NCI-H510A treated with DMSO at 0.1 percent for 48 hours (cell line): ENCODE measurements at regions not wholly inside any gene's neighbourhood (a gene's known extent, or its start where the extent isn't known, plus 50 kb on each side); places are given as distances from the start of the nearest gene placed in this dataset.
A peak's percentile ranks its signal among the peaks of the same experiment; 100 is the strongest.

Experiments
- DNase-seq: peaks from one replicate; lab custom pipeline; 2025; lab: John Stamatoyannopoulos, UW

DNA sequence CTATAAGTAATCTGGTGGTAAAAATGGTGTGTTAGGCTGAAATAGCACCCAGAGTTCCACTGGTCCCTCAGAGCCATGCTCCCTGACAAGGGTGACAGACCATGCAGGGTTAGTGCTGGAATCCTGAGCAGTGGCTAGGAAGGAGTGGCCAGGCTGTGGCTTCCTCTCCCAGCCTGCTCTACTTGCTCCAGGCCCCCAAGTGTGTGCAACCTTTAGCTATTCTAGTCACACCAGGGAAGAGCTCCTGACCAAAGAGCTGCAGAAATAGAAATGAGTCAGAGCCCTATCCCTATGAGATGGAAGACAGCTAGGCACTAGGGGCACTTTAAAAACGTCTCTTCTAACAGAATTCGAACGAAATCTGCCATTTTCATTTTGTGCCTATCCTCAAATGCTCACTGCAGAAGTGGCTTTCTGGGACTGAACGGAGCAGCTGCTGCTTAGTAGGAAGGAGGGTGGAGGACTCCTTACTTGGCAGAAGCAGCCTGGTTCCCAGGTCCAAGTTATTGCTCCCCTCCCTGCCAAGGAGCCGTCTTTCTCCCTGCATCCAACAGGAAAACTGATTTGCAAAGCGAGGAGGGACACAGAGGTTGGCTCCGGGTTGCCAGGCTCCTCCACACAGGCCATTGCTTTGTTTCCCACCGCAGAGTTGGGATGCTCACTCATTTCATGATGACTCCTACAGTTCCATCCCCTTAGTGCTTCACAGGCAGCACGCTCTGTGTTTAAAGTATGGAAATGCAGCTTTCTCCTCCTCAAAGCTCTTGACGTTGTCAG, 754.5 kb downstream of the C6orf118 start:
- no peak for DNase-seq

DNA sequence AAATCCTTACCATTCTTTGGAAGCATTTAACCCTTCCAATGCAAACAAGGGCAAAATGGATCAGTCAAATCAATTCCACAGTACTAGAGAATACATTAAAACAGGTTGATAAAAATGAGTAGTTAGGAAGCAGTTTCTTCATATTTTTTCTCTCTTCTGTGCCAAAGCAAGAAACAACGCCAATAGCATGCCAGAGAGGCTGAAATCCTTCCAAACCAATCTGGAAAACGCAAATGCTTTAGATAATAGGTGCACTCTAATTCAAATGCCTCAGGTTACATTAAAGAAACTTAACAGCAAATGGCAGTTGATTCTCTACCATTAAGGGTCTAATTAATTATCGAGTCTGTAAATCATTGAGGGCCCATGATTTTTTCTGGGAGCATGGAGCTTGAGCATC, 755.2 kb downstream of the C6orf118 start:
- no peak for DNase-seq

GRCh38 chr6:164551706-164552105, 757.7 kb downstream of the C6orf118 start:
- no peak for DNase-seq

GRCh38 chr6:164547076-164547475, 762.3 kb downstream of the C6orf118 start:
- no peak for DNase-seq

GRCh38 chr6:164546263-164546662, 763.1 kb downstream of the C6orf118 start:
- no peak for DNase-seq

- no peak for DNase-seq
Observed at GRCh38 chr6:164534070-164534766, 775.2 kb downstream of the C6orf118 start.

DNA sequence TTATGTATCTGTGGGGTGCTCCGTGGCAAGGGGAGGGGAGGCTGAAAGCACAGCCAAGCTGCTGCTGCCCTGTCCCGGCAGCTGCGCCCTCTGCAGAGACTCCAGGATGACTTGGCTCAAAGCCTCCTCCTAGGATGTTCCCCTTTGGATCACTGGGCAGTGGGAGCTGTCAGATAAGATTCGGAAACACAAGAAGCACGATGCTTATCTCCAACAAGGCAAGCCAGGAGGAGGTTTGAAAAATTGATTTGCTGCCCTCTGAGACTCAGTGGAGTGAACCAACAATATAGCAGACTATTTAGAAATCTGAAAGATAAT, 776.4 kb downstream of the C6orf118 start:
- no peak for DNase-seq

DNA sequence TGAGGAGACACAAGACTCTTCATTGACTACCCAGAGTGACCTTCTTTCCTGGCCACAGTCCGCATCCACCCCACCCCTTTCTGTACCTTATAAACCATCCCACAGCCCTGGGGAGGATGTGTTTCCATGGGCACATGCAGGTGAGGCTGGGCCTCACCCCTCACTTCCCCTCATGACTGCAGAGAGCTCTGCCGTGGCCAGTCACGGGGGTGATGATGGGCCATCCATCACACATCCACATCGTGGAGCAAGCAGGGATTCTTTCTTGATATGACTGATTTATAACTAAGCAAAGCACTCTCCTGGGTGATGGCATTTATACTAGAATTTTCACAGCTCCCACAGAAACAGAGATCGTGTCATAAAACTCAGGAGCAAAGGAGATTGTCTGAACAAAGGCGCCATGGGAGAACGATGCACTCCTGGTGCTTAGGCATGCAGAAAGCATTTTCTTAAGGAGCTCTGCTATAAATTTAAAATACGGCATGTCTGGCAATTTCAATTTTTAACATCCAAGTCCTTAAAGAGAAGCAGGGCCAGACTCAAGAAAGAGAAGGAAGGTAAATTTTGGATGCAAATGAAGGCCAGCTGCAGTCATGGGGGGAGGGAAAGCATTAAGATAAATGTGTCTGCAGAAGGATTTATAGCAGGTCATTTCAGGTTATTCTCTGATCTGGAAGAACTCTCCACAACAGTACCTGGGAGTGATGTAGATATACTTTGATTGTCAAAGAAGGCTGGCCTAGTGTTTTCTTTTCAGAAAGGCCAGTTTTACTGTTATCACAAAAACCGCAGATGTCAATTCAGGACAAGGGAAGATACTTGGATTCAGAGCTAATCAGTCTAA, 777.0 kb downstream of the C6orf118 start:
- no peak for DNase-seq

DNA sequence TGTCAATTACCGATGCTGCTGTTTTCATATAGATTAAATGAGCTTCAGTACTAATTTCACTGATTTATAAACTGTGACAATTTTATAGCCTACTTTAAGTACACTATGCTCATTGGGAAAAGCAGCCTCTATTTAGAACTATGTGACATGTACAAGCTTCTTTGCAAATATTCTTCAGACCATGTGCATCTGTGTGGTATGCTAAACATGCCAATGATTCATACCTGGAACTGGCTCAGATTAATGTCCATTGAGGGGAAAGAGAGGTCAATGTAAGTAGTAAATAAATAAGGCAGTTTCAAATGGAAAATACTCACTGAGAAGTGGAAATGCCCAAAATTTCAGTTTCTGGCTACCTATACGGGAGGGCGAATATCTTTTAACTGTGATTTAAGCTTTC, 777.7 kb downstream of the C6orf118 start:
- no peak for DNase-seq

- no peak for DNase-seq
Observed at GRCh38 chr6:164528539-164528938, 780.9 kb downstream of the C6orf118 start.

DNA sequence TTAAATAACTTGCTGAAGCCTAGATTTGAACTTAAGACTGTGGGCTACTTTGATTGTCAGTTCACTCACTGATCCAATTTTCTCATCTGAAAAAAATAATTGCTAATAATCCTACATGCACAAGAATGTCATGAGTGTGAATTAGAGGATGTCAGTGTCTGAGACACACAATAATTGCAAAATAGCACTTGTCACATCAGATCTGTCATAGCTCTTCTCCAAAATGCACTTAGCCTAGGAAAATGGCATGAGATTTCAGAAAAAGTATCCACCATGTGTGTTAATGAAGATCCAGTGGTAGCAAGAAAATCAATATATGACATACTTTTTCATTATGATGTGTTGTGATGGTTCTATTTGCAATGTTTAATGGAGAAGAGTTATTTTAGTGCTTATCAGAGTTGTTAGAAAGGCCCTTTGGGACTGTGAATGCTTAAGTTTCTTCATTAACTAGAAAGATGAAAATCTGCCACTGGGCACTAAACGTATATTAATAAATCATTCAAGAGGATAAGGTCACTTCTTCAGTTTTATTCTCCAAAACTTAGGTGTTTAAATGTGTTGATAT, 786.2 kb downstream of the C6orf118 start:
- DNase-seq = no peak

GRCh38 chr6:164520916-164521315, 788.5 kb downstream of the C6orf118 start:
- no peak for DNase-seq

DNA sequence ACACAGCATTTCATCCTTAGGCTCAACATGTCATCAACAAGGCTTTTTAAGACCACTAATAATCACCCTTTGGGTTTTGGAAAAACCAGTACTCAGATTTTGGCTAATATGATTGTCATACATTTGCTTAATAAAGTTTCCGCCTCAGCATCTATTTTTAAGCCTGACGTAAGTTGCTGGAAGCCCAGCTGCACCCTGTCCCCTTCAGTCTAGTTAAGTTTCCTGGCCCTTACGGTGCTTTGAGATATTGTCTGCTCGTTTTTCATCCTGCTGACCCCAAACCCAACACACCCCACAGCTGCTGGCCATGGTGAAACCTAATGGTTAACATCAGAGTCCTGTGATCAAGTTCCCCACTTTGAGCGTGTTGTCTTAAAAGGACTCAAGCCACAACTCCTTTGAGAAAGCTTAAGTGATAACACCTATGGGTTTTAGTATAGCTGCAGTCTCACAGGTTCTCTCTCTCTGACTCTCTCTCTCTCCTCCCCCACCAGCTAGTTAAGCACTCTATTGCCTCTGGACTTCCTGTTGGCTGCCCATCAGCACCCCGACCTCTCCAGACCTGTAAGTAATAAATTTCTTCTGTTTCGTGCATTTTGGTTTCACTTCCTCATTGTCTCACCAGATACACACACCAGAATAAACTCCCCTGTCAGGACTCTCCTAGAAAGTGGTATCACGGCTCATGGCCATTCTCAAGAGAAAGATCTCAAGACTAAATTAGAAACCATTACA, 802.0 kb downstream of the C6orf118 start:
- no peak for DNase-seq

DNA sequence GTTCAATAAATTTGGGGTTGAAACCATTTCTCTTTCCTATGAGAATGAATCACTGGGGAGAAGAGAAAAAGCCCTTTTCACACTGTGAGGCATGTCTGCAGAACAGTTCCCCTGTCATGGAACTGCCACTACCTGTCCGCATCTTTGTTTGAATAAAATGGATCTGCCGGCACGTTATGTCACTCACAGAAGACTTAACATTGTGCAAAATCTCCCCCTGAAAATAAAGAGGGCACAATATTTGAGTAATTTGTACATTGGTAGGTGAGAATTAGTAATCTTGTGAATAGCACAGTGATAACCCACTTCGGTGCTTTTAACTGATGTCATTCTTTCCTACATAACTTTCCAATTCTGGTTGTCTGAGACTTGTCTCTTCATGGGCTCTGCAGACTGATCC, 804.0 kb downstream of the C6orf118 start:
- DNase-seq = no peak

- peak; percentile 1 for DNase-seq
Observed at GRCh38 chr6:164502833-164503232, 806.6 kb downstream of the C6orf118 start.

DNA sequence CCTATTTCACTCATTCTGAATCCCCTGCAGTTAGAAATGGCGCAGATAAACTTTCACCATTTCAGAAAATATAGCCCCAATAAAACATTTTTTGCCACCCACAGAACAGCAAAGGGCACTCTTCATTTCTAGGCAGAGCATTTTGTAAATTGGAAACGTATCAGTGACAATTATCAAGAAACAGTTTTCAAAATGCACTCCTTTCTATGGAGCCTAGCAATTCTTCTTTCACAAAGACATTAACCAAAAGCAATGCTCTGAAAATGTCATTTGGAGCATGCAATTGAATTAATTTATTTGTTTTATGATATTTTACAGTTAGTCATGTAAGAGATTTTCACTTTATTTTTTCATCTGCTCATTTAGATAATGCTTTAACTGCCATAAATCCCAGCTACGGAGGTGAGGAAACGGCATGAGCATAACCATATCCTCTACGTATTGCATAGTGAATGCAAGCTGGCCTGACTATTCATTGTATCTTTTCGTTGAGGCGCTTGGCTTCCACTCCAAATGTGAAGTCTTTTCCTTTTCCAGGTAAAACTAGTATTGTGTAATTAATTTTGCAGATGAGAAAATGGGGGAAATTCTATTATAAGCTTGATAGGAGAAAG, 813.4 kb downstream of the C6orf118 start:
- no peak for DNase-seq

GRCh38 chr6:164478426-164478825, 831.0 kb downstream of the C6orf118 start:
- DNase-seq = no peak

DNA sequence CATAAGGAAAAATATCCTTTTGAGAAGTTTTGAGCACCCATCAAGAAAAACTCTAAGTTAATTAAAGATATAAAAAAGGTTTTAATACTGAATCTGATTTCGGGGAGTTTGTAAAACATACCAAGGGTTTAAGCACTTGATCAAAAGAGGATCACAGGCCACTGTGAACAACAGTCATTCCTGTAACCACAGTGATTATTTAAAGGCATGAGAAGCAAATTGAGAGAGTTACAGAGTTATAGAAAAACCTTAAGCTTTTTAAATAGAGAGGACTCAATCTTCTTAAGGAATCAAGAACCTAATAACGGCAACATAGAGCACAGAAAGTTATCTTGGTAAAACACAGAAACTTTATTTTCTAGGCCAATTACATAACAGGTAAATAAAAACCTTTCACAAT, 831.6 kb downstream of the C6orf118 start:
- DNase-seq = no peak

DNA sequence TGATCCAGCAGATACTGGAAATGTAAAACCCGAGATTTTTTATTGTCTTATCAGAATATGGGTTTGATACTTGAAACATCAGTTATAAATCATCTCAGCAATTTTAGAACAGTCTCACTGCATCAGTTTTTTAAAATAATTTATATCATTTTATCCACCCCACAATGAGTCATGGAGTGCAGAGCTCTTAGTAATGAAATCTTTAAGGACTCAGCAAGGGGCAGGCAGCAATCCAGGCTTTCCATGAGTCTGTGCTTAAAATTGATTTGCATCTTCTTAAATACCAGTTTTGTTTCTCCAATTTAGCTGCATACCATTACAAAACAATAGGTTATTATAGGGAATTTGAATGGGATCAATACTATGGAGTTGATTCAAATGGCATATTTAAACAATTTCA, 832.3 kb downstream of the C6orf118 start:
- no peak for DNase-seq

DNA sequence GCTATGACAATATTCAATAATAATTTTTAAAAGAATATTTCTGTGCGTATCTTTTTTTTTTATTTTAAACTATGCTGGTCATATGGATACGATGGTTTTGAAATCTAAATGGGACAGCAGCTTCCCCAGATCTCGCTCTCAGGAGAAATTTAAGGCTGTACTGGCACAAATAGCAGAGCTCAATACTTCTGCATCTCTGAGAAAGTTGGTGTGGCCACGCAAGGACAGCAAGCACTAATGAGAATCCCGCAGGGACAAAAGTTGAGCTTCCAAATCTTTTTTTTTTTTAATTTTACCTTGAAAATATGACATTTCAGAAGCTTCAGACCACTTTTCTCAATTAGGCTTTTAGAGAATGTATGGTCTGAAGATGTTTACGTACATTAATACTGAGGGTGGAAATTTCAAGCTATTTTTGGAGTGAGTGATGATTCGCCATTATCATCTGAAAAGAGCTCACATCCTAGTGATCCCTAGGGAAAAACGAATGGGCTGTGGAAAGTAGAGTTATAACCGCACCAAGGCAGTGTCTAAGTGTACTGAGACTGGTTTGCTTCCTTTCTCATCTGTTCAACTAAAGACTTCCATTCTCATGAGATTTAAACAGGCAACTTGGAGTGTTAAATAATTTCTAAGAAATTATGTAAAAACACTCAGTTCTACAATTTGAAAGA, 840.0 kb downstream of the C6orf118 start:
- no peak for DNase-seq

DNA sequence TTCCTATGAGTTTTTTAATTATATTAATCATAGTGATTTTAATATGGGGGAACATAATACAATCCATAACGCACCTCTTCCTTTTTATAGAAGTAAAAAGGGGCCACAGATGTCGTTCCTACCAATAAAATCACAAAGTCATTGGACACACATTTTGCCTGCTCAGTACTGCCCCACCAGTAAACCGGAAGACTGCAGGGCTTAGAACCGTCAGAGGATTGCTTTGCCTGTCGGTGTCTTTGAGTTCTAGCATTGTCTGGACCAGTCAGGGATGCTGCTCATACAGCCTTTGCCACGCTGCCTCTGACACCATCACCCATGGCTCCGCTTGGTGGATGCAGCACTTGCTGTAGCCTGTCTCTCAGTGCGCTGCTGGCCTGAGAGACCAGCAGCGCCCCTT, 853.6 kb downstream of the C6orf118 start:
- DNase-seq = no peak
